ENCODE measurements at regions not wholly inside any gene's neighbourhood (a gene's known extent, or its start where the extent isn't known, plus 50 kb on each side); places are given as distances from the start of the nearest gene placed in this dataset.
"Not testable (repeated sequence)": the region's sequence is repeated elsewhere in the genome, so short reads cannot be mapped to it uniquely, and the experiment has no call there.

DNA sequence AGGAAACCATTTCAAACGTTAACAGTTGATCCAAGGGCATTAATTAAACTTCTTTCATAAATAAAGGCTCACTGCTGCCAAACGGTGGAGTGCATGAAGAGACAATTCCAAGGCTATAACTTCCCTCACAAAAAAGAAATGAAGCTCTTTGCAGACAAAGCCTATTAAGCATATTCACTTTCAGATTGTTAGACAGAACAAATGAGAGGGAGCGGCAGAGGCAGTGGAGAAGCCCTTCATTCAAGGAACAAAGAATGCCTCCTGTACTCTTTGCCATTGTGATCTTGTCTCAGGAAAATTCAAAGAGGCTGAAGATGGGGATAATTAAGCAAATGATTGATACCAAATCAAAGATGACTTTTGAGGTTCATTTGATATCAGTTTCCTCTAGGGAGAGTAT is 370.5 kb upstream of the FAT1 start:
- ATAC-seq: no peak
- Mint-ChIP-seq H3K9me3 (peaks cover 0 to 24% (median 14%) of the 10 kb centered on the region in 9 donors), H3K4me3 (no peak overlapping the region), H3K36me3 (peaks cover 0 to 5% (median 0%) of the 10 kb centered on the region in 3 donors), H3K4me1 (no peaks in the 10 kb centered on the region), H3K27ac (no peak overlapping the region), H3K27me3 (no peaks in the 10 kb centered on the region)
- POLR2A ChIA-PET: no interaction called here
- DNase-seq: no peak

- Mint-ChIP-seq H3K27me3 (no peaks in the 10 kb centered on the region), H3K4me3 (no peak overlapping the region), H3K36me3 (peaks cover 0 to 5% (median 0%) of the 10 kb centered on the region in 3 donors), H3K9me3 (peaks cover 0 to 24% (median 13%) of the 10 kb centered on the region in 9 donors), H3K27ac (no peak overlapping the region), H3K4me1 (no peaks in the 10 kb centered on the region)
- POLR2A ChIA-PET: no interaction called here
- ATAC-seq (no peak), DNase-seq (no peak)
Measured at GRCh38 chr4:187098429-187098828, 374.8 kb upstream of the FAT1 start.

DNA sequence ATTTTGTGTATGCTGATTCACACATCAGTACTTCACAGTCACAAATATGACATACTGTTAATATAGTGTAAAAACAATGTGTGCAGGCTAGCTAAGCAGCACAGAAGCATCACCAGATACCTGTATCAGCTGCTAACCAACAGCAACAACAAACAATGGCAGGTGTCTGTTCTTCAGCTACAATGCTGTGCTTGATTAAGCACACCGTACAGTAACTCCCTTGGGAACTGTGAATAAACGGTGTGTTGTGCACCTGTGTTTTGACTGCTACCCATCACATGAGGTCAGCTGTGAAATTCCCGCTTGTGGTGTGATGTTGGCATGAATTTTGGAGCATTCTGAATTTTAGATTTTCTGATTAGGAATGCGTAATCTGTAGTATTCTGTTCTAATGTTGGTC is 379.7 kb upstream of the FAT1 start:
- ATAC-seq: no peak
- H3K4me3 Mint-ChIP-seq: no peak overlapping the region
- H3K4me1 Mint-ChIP-seq: no peaks in the 10 kb centered on the region
- H3K27ac Mint-ChIP-seq: no peak overlapping the region
- POLR2A ChIA-PET: no interaction called here
- peaks cover 0 to 20% (median 9%) of the 10 kb centered on the region in 9 donors for H3K9me3 Mint-ChIP-seq
- H3K36me3 Mint-ChIP-seq: no peaks in the 10 kb centered on the region
- no peaks in the 10 kb centered on the region for H3K27me3 Mint-ChIP-seq
- DNase-seq: no peak

GRCh38 chr4:187108845-187109244 is 385.2 kb upstream of the FAT1 start:
- no peak for DNase-seq
- H3K4me3 Mint-ChIP-seq: no peak overlapping the region
- no peaks in the 10 kb centered on the region for H3K4me1 Mint-ChIP-seq
- POLR2A ChIA-PET: no interaction called here
- peaks cover 0 to 16% (median 10%) of the 10 kb centered on the region in 9 donors for H3K9me3 Mint-ChIP-seq
- H3K27ac Mint-ChIP-seq: no peak overlapping the region
- no peak for ATAC-seq
- no peaks in the 10 kb centered on the region for H3K27me3 Mint-ChIP-seq
- H3K36me3 Mint-ChIP-seq: no peaks in the 10 kb centered on the region

DNA sequence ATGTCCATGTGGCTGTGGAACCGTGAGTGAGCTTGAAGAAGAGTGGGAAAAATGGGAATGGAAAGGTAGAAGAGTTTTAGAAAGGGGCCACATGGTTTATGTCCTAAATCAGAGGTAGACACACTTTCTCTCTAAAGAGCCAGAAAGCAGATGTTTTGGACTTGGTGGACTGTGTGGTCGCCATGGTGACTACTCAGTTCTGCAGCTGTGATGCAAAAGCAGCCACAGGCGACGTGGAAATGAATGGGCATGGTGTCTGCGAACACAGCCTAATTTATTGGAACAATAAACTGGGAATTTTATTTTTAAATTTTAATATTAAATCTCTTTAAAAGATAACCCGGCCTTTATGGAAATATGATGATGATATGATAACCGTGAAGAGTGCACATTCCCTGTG is 386.0 kb upstream of the FAT1 start:
- H3K27ac Mint-ChIP-seq: no peak overlapping the region
- no peaks in the 10 kb centered on the region for H3K36me3 Mint-ChIP-seq
- no peak for DNase-seq
- no peak for ATAC-seq
- peaks cover 0 to 16% (median 10%) of the 10 kb centered on the region in 9 donors for H3K9me3 Mint-ChIP-seq
- no peaks in the 10 kb centered on the region for H3K4me1 Mint-ChIP-seq
- no peaks in the 10 kb centered on the region for H3K27me3 Mint-ChIP-seq
- POLR2A ChIA-PET: no interaction called here
- H3K4me3 Mint-ChIP-seq: no peak overlapping the region

DNA sequence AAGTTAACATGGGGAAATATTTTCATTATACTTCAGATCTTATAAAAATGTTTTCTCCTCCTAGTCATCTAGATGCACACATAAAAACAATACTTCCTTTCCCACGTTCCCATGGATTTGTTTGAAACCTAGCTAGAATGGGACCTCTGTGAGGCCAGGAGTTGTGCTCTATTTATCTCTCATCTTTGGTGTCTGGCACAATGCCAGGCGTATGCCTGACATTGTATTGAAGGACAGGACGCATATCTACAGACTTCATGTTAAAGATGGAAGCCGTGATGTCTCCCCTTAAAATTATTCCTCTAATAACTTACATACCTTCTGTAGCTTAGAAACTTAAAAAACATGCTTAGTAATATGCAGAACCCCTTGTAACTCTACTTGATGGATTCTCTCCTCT is 394.5 kb upstream of the FAT1 start:
- Mint-ChIP-seq H3K36me3 (no peaks in the 10 kb centered on the region), H3K27me3 (no peaks in the 10 kb centered on the region), H3K27ac (no peak overlapping the region), H3K4me3 (no peak overlapping the region), H3K4me1 (no peaks in the 10 kb centered on the region), H3K9me3 (peaks cover 0 to 20% (median 2%) of the 10 kb centered on the region in 9 donors)
- POLR2A ChIA-PET: no interaction called here
- DNase-seq (no peak), ATAC-seq (no peak)

DNA sequence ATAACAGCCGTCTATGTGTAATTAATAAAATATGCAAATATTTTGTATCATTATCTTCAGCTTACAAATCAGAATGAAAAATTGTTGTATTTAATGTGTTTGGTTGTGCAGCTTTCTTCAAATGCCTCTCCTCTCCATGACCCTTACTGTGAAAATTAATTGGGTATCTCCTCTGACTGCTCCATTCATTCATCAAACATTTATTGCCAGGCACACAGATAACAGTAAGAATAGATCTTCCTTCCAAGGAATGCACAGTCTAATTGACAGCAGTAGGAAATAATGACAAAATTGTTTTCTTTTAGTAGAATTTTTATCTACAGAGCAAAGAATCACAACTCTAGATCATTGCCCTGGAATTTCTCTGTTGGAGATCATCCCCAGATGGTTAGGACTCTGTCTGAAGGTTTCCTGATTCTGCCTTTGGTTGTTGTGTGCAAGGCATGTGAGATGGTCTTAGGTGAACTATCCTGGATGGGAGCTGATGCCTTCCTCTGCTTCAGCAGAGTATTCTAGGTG is 395.0 kb upstream of the FAT1 start:
- Mint-ChIP-seq H3K36me3 (no peaks in the 10 kb centered on the region), H3K27ac (no peak overlapping the region), H3K9me3 (peaks cover 0 to 17% (median 2%) of the 10 kb centered on the region in 9 donors), H3K4me3 (no peak overlapping the region), H3K27me3 (no peaks in the 10 kb centered on the region), H3K4me1 (no peaks in the 10 kb centered on the region)
- ATAC-seq (no peak), DNase-seq (no peak)
- POLR2A ChIA-PET: no interaction called here

DNA sequence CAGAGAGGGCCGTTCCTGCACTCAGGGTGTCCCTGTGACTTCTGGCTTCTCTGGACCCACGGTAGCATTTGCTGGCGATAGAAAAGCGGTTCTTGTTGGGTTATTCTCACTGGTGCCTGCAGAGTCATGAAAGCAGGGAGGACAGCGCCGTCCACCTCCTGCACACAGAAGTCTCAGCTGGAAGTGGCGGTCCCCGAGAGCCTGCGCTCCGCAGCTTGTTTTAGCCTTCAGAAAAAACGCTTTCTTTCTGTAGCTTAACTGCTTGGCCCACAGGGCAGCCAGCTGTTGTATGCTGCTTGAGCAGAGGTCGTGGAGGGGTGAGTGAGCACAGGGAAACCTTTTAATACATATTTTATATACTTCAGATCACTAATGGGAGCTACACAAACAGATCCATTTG is 400.7 kb upstream of the FAT1 start:
- Mint-ChIP-seq H3K27ac (no peak overlapping the region), H3K4me3 (no peak overlapping the region)

DNA sequence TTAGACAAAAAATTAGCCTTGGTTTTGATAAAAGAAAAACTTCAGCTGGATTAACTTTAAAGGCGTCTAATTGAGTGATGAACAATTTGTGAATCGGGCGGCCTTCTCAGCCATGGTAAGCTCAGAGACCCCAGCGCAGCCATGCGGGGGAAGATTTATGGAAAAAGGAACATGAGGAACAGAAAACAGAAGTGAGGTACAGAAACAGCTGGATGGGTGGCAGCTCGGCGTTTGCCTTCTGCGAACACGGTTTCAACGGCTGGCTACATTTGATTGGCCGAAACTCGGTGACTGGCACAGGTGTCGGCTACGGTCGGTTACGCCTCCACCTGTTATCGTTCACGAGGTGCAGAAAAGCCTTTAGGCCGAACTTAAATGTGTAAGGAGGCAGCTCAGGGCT is 401.4 kb upstream of the FAT1 start:
- Mint-ChIP-seq H3K27ac (no peak overlapping the region), H3K27me3 (no peaks in the 10 kb centered on the region), H3K4me3 (no peak overlapping the region), H3K4me1 (no peaks in the 10 kb centered on the region), H3K36me3 (no peaks in the 10 kb centered on the region), H3K9me3 (peaks cover 0 to 23% (median 8%) of the 10 kb centered on the region in 9 donors)
- ATAC-seq (no peak), DNase-seq (no peak)
- POLR2A ChIA-PET: no interaction called here

More for the DNA sequence above, 400.7 kb upstream of the FAT1 start:
- POLR2A ChIA-PET: no interaction called here
- ATAC-seq (no peak), DNase-seq (no peak)
- Mint-ChIP-seq H3K27me3 (no peaks in the 10 kb centered on the region), H3K36me3 (no peaks in the 10 kb centered on the region), H3K9me3 (peaks cover 0 to 22% (median 6%) of the 10 kb centered on the region in 9 donors), H3K4me1 (no peaks in the 10 kb centered on the region)

DNA sequence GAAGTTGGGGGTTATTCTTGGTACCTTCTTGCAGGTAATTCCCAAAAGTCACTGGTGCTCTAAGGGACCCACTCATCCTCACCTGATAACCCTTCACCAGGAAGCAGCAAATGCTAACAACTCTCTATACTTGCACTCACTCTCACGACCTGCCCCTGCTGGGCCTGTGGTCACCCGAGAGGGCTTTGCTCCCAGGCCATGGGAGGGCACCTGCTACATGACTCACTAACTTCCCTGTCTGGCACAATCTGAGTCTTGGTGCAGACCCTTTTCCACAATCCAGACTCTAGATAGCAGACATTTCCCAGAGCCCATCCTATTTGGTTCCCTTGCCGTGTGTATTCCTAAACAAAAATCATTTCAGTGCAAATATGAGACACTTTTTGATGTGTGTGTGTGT is 403.8 kb upstream of the FAT1 start:
- H3K36me3 Mint-ChIP-seq: no peaks in the 10 kb centered on the region
- no peak overlapping the region for H3K4me3 Mint-ChIP-seq
- peaks cover 0 to 29% (median 9%) of the 10 kb centered on the region in 9 donors for H3K9me3 Mint-ChIP-seq
- no peak overlapping the region for H3K27ac Mint-ChIP-seq
- no peaks in the 10 kb centered on the region for H3K4me1 Mint-ChIP-seq
- DNase-seq (no peak), ATAC-seq (no peak)
- H3K27me3 Mint-ChIP-seq: no peaks in the 10 kb centered on the region
- POLR2A ChIA-PET: no interaction called here

GRCh38 chr4:187128222-187128621 is 404.6 kb upstream of the FAT1 start:
- H3K27ac Mint-ChIP-seq: no peak overlapping the region
- POLR2A ChIA-PET: no interaction called here
- H3K27me3 Mint-ChIP-seq: no peaks in the 10 kb centered on the region
- no peak for DNase-seq
- no peak overlapping the region for H3K4me3 Mint-ChIP-seq
- peaks cover 0 to 29% (median 9%) of the 10 kb centered on the region in 9 donors for H3K9me3 Mint-ChIP-seq
- ATAC-seq: no peak
- H3K4me1 Mint-ChIP-seq: no peaks in the 10 kb centered on the region
- no peaks in the 10 kb centered on the region for H3K36me3 Mint-ChIP-seq

- no peak for DNase-seq
- POLR2A ChIA-PET: no interaction called here
- Mint-ChIP-seq H3K4me1 (no peaks in the 10 kb centered on the region), H3K27ac (no peak overlapping the region), H3K9me3 (peaks cover 0 to 29% (median 9%) of the 10 kb centered on the region in 9 donors), H3K4me3 (no peak overlapping the region), H3K27me3 (no peaks in the 10 kb centered on the region), H3K36me3 (no peaks in the 10 kb centered on the region)
- no peak for ATAC-seq
Measured at GRCh38 chr4:187128976-187129375, 405.3 kb upstream of the FAT1 start.

- H3K27me3 Mint-ChIP-seq, POLR2A ChIA-PET, DNase-seq: not testable (repeated sequence)
Measured at GRCh38 chr4:187131826-187132225, 408.2 kb upstream of the FAT1 start.

GRCh38 chr4:187135878-187136277 is 412.2 kb upstream of the FAT1 start:
- Mint-ChIP-seq H3K36me3 (no peaks in the 10 kb centered on the region), H3K4me1 (no peaks in the 10 kb centered on the region), H3K9me3 (peaks cover 0 to 22% (median 6%) of the 10 kb centered on the region in 9 donors), H3K27me3 (no peaks in the 10 kb centered on the region), H3K4me3 (no peak overlapping the region), H3K27ac (no peak overlapping the region)
- ATAC-seq (no peak), DNase-seq (no peak)
- POLR2A ChIA-PET: no interaction called here

More at GRCh38 chr4:187131826-187132225, 408.2 kb upstream of the FAT1 start:
- peaks cover 2 to 26% (median 9%) of the 10 kb centered on the region in 9 donors for H3K9me3 Mint-ChIP-seq
- not testable (repeated sequence) for H3K4me3 Mint-ChIP-seq, H3K4me1 Mint-ChIP-seq, H3K27ac Mint-ChIP-seq, ATAC-seq, H3K36me3 Mint-ChIP-seq
